ENCODE measurements at regions not wholly inside any gene's neighbourhood (a gene's known extent, or its start where the extent isn't known, plus 50 kb on each side); places are given as distances from the start of the nearest gene placed in this dataset.
"Not testable (repeated sequence)": the region's sequence is repeated elsewhere in the genome, so short reads cannot be mapped to it uniquely, and the experiment has no call there.

- DNase-seq (ENCODE audit: low spot score): no peak
- no peaks in the 10 kb centered on the region for H3K27me3 Mint-ChIP-seq (ENCODE audit: unreplicated experiment)
- no peak for TF ChIP-seq CTCF (IDR thresholded peaks at IDR 0.05; ENCODE audit: unreplicated experiment)
- H3K4me3 Mint-ChIP-seq (ENCODE audit: unreplicated experiment): no peak overlapping the region
- no peaks in the 10 kb centered on the region for H3K4me1 Mint-ChIP-seq (ENCODE audit: unreplicated experiment)
- H3K36me3 Mint-ChIP-seq (ENCODE audit: low read depth, unreplicated experiment): no peaks in the 10 kb centered on the region
- H3K27ac Mint-ChIP-seq (ENCODE audit: unreplicated experiment): no peak overlapping the region
- no peaks in the 10 kb centered on the region for H3K9me3 Mint-ChIP-seq (ENCODE audit: unreplicated experiment)
These were observed 189.4 kb upstream of the ARID1B start for GRCh38 chr6:156587751-156588301.

- Mint-ChIP-seq H3K4me3 (ENCODE audit: unreplicated experiment) (no peak overlapping the region), H3K27ac (ENCODE audit: unreplicated experiment) (no peak overlapping the region), H3K27me3 (ENCODE audit: unreplicated experiment) (no peaks in the 10 kb centered on the region)
These were observed 190.1 kb upstream of the ARID1B start for GRCh38 chr6:156587071-156587470.

GRCh38 chr6:156585859-156586258 lies 191.3 kb upstream of the ARID1B start:
- H3K27ac Mint-ChIP-seq (ENCODE audit: unreplicated experiment): no peak overlapping the region
- H3K27me3 Mint-ChIP-seq (ENCODE audit: unreplicated experiment): no peaks in the 10 kb centered on the region
- no peak for TF ChIP-seq CTCF (IDR thresholded peaks at IDR 0.05; ENCODE audit: unreplicated experiment)
- H3K9me3 Mint-ChIP-seq (ENCODE audit: unreplicated experiment): no peaks in the 10 kb centered on the region
- no peaks in the 10 kb centered on the region for H3K36me3 Mint-ChIP-seq (ENCODE audit: low read depth, unreplicated experiment)
- H3K4me3 Mint-ChIP-seq (ENCODE audit: unreplicated experiment): no peak overlapping the region
- DNase-seq (ENCODE audit: low spot score): no peak
- no peaks in the 10 kb centered on the region for H3K4me1 Mint-ChIP-seq (ENCODE audit: unreplicated experiment)

More at GRCh38 chr6:156587071-156587470, 190.1 kb upstream of the ARID1B start:
- H3K36me3 Mint-ChIP-seq (ENCODE audit: low read depth, unreplicated experiment): no peaks in the 10 kb centered on the region
- DNase-seq (ENCODE audit: low spot score): no peak
- no peak for TF ChIP-seq CTCF (IDR thresholded peaks at IDR 0.05; ENCODE audit: unreplicated experiment)
- no peaks in the 10 kb centered on the region for H3K4me1 Mint-ChIP-seq (ENCODE audit: unreplicated experiment)
- H3K9me3 Mint-ChIP-seq (ENCODE audit: unreplicated experiment): no peaks in the 10 kb centered on the region

- H3K27me3 Mint-ChIP-seq (ENCODE audit: unreplicated experiment); H3K36me3 Mint-ChIP-seq (ENCODE audit: low read depth, unreplicated experiment); H3K27ac Mint-ChIP-seq (ENCODE audit: unreplicated experiment); H3K4me1 Mint-ChIP-seq (ENCODE audit: unreplicated experiment); H3K9me3 Mint-ChIP-seq (ENCODE audit: unreplicated experiment); H3K4me3 Mint-ChIP-seq (ENCODE audit: unreplicated experiment); DNase-seq (ENCODE audit: low spot score): not testable (repeated sequence)
These were observed 193.1 kb upstream of the ARID1B start for GRCh38 chr6:156584121-156584520.

- no peak for DNase-seq (ENCODE audit: low spot score)
- H3K9me3 Mint-ChIP-seq (ENCODE audit: unreplicated experiment): peaks cover 6% of the 10 kb centered on the region
- H3K27ac Mint-ChIP-seq (ENCODE audit: unreplicated experiment): no peak overlapping the region
- H3K36me3 Mint-ChIP-seq (ENCODE audit: low read depth, unreplicated experiment): peaks cover 5% of the 10 kb centered on the region
- H3K27me3 Mint-ChIP-seq (ENCODE audit: unreplicated experiment): no peaks in the 10 kb centered on the region
- H3K4me3 Mint-ChIP-seq (ENCODE audit: unreplicated experiment): no peak overlapping the region
- TF ChIP-seq CTCF (IDR thresholded peaks at IDR 0.05; ENCODE audit: unreplicated experiment): no peak
- no peaks in the 10 kb centered on the region for H3K4me1 Mint-ChIP-seq (ENCODE audit: unreplicated experiment)
These were observed 194.1 kb upstream of the ARID1B start for GRCh38 chr6:156583083-156583482.

Data from endothelial cell (in vitro differentiated cells).